ENCODE measurements at regions not wholly inside any gene's neighbourhood (a gene's known extent, or its start where the extent isn't known, plus 50 kb on each side); places are given as distances from the start of the nearest gene placed in this dataset.
A peak's percentile ranks its signal among the peaks of the same experiment; 100 is the strongest.

GRCh38 chr14:89619596-89619995 lies 202.6 kb upstream of the FOXN3 start:
- in situ Hi-C loops (cut with MboI), result loop anchor here (5.0 kb wide), 1 partner anchor 187 kb away; no protein-coding TSS in a partner anchor
- Histone ChIP-seq H4K20me1 (ENCODE audit: control insufficient read depth, insufficient read depth) (no peaks in the 10 kb centered on the region), H3K4me3 (peak overlapping the region; percentile 86), H3K36me3 (ENCODE audit: control insufficient read depth in 2 of 2, insufficient read depth in 2 of 2, low read length in 1 of 2) (no peaks in the 10 kb centered on the region), H3K4me1 (ENCODE audit: control insufficient read depth, insufficient read depth, low read length) (peaks cover 30% of the 10 kb centered on the region), H3K79me2 (ENCODE audit: control insufficient read depth, insufficient read depth, low read length) (peaks cover 23% of the 10 kb centered on the region), H3K9me3 (replicated peaks; ENCODE audit: control insufficient read depth, insufficient read depth, low read length) (no peaks in the 10 kb centered on the region), H3K27ac (ENCODE audit: control insufficient read depth, insufficient read depth) (peak overlapping the region; percentile 74; the same call in 1 of the 2 replicates), H3K4me2 (ENCODE audit: control insufficient read depth, insufficient read depth) (peak overlapping the region; percentile 100), H3K27me3 (replicated peaks in 1 of 2; ENCODE audit: control insufficient read depth in 2 of 2, insufficient read depth in 2 of 2, low read length in 1 of 2) (no peaks in the 10 kb centered on the region), H2AFZ (ENCODE audit: control insufficient read depth, low read depth, low read length) (peak overlapping the region; percentile 90), H3K9ac (ENCODE audit: control insufficient read depth, insufficient read depth, low read length) (peak overlapping the region; percentile 89)
- ATAC-seq (no peak), FAIRE-seq (no peak), DNase-seq (ENCODE audit: low read depth, low spot score) (no peak)
- ChIA-PET RAD21 (ENCODE audit: unreplicated experiment) (interaction anchor here (0.8 to 1.0 kb wide), 2 partner anchors 11 to 343 kb away, joined by 3 read pairs; no protein-coding TSS in a partner anchor), SMC1A (ENCODE audit: uncharacterized antibody, unreplicated experiment) (interaction anchor here (1.0 to 1.9 kb wide), 2 partner anchors 17 to 22 kb away, joined by 3 to 6 read pairs; no protein-coding TSS in a partner anchor), CTCF (interaction anchor here (0.9 kb wide), 1 partner anchor 147 kb away, joined by 4 read pairs; no protein-coding TSS in a partner anchor), POLR2A (interaction anchor here (0.6 kb wide), 1 partner anchor 61 kb away, joined by 3 read pairs; no protein-coding TSS in a partner anchor)
- BruUV-seq (replicated peaks), result no TSS peak
- intact Hi-C loops (cut with micrococcal nuclease; ENCODE audit: unreplicated experiment), result loop anchor here (2.0 to 10.0 kb wide), 6 partner anchors 21 to 445 kb away; no protein-coding TSS in a partner anchor
- 0 out of 2 replicates have a peak, but pooled peaks have one; percentile 10 for TF ChIP-seq PML (IDR thresholded peaks at IDR 0.05; ENCODE audit: low read length)
- TF ChIP-seq, protein P1, sequence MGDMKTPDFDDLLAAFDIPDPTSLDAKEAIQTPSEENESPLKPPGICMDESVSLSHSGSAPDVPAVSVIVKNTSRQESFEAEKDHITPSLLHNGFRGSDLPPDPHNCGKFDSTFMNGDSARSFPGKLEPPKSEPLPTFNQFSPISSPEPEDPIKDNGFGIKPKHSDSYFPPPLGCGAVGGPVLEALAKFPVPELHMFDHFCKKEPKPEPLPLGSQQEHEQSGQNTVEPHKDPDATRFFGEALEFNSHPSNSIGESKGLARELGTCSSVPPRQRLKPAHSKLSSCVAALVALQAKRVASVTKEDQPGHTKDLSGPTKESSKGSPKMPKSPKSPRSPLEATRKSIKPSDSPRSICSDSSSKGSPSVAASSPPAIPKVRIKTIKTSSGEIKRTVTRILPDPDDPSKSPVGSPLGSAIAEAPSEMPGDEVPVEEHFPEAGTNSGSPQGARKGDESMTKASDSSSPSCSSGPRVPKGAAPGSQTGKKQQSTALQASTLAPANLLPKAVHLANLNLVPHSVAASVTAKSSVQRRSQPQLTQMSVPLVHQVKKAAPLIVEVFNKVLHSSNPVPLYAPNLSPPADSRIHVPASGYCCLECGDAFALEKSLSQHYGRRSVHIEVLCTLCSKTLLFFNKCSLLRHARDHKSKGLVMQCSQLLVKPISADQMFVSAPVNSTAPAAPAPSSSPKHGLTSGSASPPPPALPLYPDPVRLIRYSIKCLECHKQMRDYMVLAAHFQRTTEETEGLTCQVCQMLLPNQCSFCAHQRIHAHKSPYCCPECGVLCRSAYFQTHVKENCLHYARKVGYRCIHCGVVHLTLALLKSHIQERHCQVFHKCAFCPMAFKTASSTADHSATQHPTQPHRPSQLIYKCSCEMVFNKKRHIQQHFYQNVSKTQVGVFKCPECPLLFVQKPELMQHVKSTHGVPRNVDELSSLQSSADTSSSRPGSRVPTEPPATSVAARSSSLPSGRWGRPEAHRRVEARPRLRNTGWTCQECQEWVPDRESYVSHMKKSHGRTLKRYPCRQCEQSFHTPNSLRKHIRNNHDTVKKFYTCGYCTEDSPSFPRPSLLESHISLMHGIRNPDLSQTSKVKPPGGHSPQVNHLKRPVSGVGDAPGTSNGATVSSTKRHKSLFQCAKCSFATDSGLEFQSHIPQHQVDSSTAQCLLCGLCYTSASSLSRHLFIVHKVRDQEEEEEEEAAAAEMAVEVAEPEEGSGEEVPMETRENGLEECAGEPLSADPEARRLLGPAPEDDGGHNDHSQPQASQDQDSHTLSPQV (IDR thresholded peaks at IDR 0.05), result no peak
- WGBS (ENCODE audit: insufficient coverage, insufficient replicate concordance, low lambda C conversion rate, missing lambda C conversion rate), result 46% methylated on average over 4 of the region's 4 CpGs

Data from GM12878 (cell line).